ENCODE measurements at regions not wholly inside any gene's neighbourhood (a gene's known extent, or its start where the extent isn't known, plus 50 kb on each side); places are given as distances from the start of the nearest gene placed in this dataset.

DNA sequence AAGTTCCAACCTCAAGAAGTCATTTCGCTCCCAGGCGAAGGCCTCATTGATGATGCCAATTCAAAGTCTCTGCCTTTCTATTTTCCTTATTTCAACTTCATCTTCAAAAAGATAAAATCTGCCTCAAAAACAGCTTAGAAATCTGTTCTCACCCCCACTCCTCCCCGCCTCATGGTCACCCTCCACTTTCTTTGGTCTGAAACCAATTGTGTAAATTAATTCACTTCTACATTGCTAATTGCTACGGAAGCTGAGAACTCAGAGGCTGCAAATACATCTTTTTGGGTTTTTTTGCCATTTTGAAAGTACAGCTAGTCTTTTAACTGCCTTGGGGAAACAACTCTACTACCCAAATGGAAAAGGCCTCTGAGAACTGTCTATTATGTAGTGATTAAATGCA lies 350.0 kb upstream of the SLC24A2 start:
- TF ChIP-seq POLR2A (IDR thresholded peaks at IDR 0.05; ENCODE audit: extremely low read depth, insufficient read length) (no peak), CTCF (IDR thresholded peaks at IDR 0.05; ENCODE audit: low read depth, low read length) (no peak)
